ENCODE measurements at regions not wholly inside any gene's neighbourhood (a gene's known extent, or its start where the extent isn't known, plus 50 kb on each side); places are given as distances from the start of the nearest gene placed in this dataset.

- intact Hi-C loops (cut with micrococcal nuclease; ENCODE audit: unreplicated experiment), result loop anchor here (10.0 kb wide), 1 partner anchor 84 kb away; no protein-coding TSS in a partner anchor
- no TSS peak for BruUV-seq (replicated peaks)
- H3K4me3 ChIP-seq (ENCODE audit: low read depth, low read length), result no peak overlapping the region
- H3K36me3 Mint-ChIP-seq (ENCODE audit: insufficient read depth, unreplicated experiment), result no peaks in the 10 kb centered on the region
- POLR2A ChIA-PET, result no interaction called here
- no peaks in the 10 kb centered on the region for H3K27me3 ChIP-seq (replicated peaks; ENCODE audit: control insufficient read depth, insufficient read depth, low read length)
- H3K9me3 ChIP-seq, result no peaks in the 10 kb centered on the region
- no peak overlapping the region for H3K4me3 Mint-ChIP-seq (ENCODE audit: unreplicated experiment)
- no peak for DNase-seq
- no peaks in the 10 kb centered on the region for H3K9me3 Mint-ChIP-seq (ENCODE audit: unreplicated experiment)
- no peaks in the 10 kb centered on the region for H3K36me3 ChIP-seq (ENCODE audit: control insufficient read depth, insufficient read depth, low read length)
- CTCF ChIA-PET, result no interaction called here
- no peaks in the 10 kb centered on the region for H3K4me1 Mint-ChIP-seq (ENCODE audit: low read depth, unreplicated experiment)
- peaks cover 4% of the 10 kb centered on the region for H3K27me3 Mint-ChIP-seq (ENCODE audit: insufficient read depth, unreplicated experiment)
- H3K27ac Mint-ChIP-seq (ENCODE audit: unreplicated experiment), result no peak overlapping the region
- no peak for TF ChIP-seq CTCF (IDR thresholded peaks at IDR 0.05; ENCODE audit: insufficient read depth in 1 of 2, low read depth in 1 of 2, low read length in 1 of 2, severe bottlenecking in 1 of 2, unreplicated experiment in 1 of 2)
- no peaks in the 10 kb centered on the region for H3K4me1 ChIP-seq
These were observed 447.1 kb downstream of the MID1IP1 start for GRCh38 chrX:39248330-39248729.

GRCh38 chrX:39249999-39250398 is 448.7 kb downstream of the MID1IP1 start:
- H3K4me3 Mint-ChIP-seq (ENCODE audit: unreplicated experiment), result no peak overlapping the region
- no peaks in the 10 kb centered on the region for H3K4me1 Mint-ChIP-seq (ENCODE audit: low read depth, unreplicated experiment)
- no peak for DNase-seq
- no peaks in the 10 kb centered on the region for H3K36me3 Mint-ChIP-seq (ENCODE audit: insufficient read depth, unreplicated experiment)
- BruUV-seq (replicated peaks), result no TSS peak
- ChIA-PET POLR2A (no interaction called here), CTCF (no interaction called here)
- Histone ChIP-seq H3K9me3 (no peaks in the 10 kb centered on the region), H3K4me1 (no peaks in the 10 kb centered on the region), H3K27me3 (replicated peaks; ENCODE audit: control insufficient read depth, insufficient read depth, low read length) (no peaks in the 10 kb centered on the region), H3K36me3 (ENCODE audit: control insufficient read depth, insufficient read depth, low read length) (no peaks in the 10 kb centered on the region), H3K4me3 (ENCODE audit: low read depth, low read length) (no peak overlapping the region)
- no peaks in the 10 kb centered on the region for H3K9me3 Mint-ChIP-seq (ENCODE audit: unreplicated experiment)
- peaks cover 4% of the 10 kb centered on the region for H3K27me3 Mint-ChIP-seq (ENCODE audit: insufficient read depth, unreplicated experiment)
- intact Hi-C loops (cut with micrococcal nuclease; ENCODE audit: unreplicated experiment), result loop anchor here (10.0 kb wide), 1 partner anchor 85 kb away; no protein-coding TSS in a partner anchor
- no peak for TF ChIP-seq CTCF (IDR thresholded peaks at IDR 0.05; ENCODE audit: insufficient read depth in 1 of 2, low read depth in 1 of 2, low read length in 1 of 2, severe bottlenecking in 1 of 2, unreplicated experiment in 1 of 2)
- no peak overlapping the region for H3K27ac Mint-ChIP-seq (ENCODE audit: unreplicated experiment)

- Mint-ChIP-seq H3K9me3 (ENCODE audit: unreplicated experiment) (no peaks in the 10 kb centered on the region), H3K36me3 (ENCODE audit: insufficient read depth, unreplicated experiment) (no peaks in the 10 kb centered on the region), H3K4me1 (ENCODE audit: low read depth, unreplicated experiment) (no peaks in the 10 kb centered on the region), H3K4me3 (ENCODE audit: unreplicated experiment) (no peak overlapping the region), H3K27ac (ENCODE audit: unreplicated experiment) (no peak overlapping the region), H3K27me3 (ENCODE audit: insufficient read depth, unreplicated experiment) (peaks cover 4% of the 10 kb centered on the region)
- H3K4me3 ChIP-seq (ENCODE audit: low read depth, low read length), result no peak overlapping the region
- H3K4me1 ChIP-seq, result no peaks in the 10 kb centered on the region
- H3K27me3 ChIP-seq (replicated peaks; ENCODE audit: control insufficient read depth, insufficient read depth, low read length), result no peaks in the 10 kb centered on the region
- ChIA-PET POLR2A (no interaction called here), CTCF (no interaction called here)
- no peak for DNase-seq
- no peaks in the 10 kb centered on the region for H3K36me3 ChIP-seq (ENCODE audit: control insufficient read depth, insufficient read depth, low read length)
- no peaks in the 10 kb centered on the region for H3K9me3 ChIP-seq
- TF ChIP-seq CTCF (IDR thresholded peaks at IDR 0.05; ENCODE audit: insufficient read depth in 1 of 2, low read depth in 1 of 2, low read length in 1 of 2, severe bottlenecking in 1 of 2, unreplicated experiment in 1 of 2), result no peak
- intact Hi-C loops (cut with micrococcal nuclease; ENCODE audit: unreplicated experiment), result no loop called here
- no TSS peak for BruUV-seq (replicated peaks)
These were observed 450.7 kb downstream of the MID1IP1 start for GRCh38 chrX:39251995-39252394.

Measured in Caco-2 (cell line).